Stimulated activated naive CD8-positive, alpha-beta T cell treated with anti-CD3 and anti-CD28 coated beads, Interleukin-15, Interleukin-2, amounts not matched to agents 100 ng/mL and 50 ng/mL, for 24 hours (primary cell): ENCODE measurements at regions not wholly inside any gene's neighbourhood (a gene's known extent, or its start where the extent isn't known, plus 50 kb on each side); places are given as distances from the start of the nearest gene placed in this dataset.
"Not testable (repeated sequence)": the region's sequence is repeated elsewhere in the genome, so short reads cannot be mapped to it uniquely, and the experiment has no call there.

Source experiments
- H3K27ac Mint-ChIP-seq: one replicate; pipeline ENCODE4 v1.8.0; 2021; ENCODE audit warnings: mild to moderate bottlenecking, mixed read lengths
- H3K27me3 Mint-ChIP-seq: one replicate; pipeline ENCODE4 v1.8.0; 2021; ENCODE audit warnings: mixed read lengths
- H3K36me3 Mint-ChIP-seq: one replicate; pipeline ENCODE4 v1.8.0; 2021; ENCODE audit warnings: low read depth, mixed read lengths
- H3K4me1 Mint-ChIP-seq: one replicate; pipeline ENCODE4 v1.8.0; 2021; ENCODE audit warnings: low read depth, mixed read lengths
- H3K4me3 Mint-ChIP-seq: one replicate; pipeline ENCODE4 v1.8.0; 2021; ENCODE audit warnings: mild to moderate bottlenecking, mixed read lengths
- H3K9me3 Mint-ChIP-seq: one replicate; pipeline ENCODE4 v1.8.0; 2021; ENCODE audit warnings: mixed read lengths

DNA sequence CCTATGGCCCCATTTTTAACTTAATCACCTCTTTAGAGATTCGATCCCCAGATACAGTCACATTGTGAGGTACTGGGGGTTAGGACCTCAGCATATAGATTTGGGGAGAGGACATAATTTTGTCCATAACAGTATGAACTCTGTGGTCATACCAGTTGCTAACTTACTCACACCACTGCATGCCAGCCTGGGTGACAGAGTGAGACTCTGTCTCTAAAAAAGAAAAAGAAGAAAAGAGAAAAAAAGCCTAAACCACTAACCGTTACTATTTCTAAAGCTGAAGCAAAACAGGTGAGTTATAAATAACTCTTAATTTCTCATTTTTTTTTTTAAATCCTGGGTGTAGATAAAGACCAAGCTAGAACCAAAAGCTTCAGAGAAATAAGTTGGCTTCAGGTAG, 155.1 kb upstream of the AUTS2 start:
- H3K27me3 Mint-ChIP-seq: no peaks in the 10 kb centered on the region
- H3K4me1 Mint-ChIP-seq: no peaks in the 10 kb centered on the region
- H3K36me3 Mint-ChIP-seq: no peaks in the 10 kb centered on the region
- H3K27ac Mint-ChIP-seq: no peak overlapping the region
- peaks cover 19% of the 10 kb centered on the region for H3K9me3 Mint-ChIP-seq
- H3K4me3 Mint-ChIP-seq: no peak overlapping the region

DNA sequence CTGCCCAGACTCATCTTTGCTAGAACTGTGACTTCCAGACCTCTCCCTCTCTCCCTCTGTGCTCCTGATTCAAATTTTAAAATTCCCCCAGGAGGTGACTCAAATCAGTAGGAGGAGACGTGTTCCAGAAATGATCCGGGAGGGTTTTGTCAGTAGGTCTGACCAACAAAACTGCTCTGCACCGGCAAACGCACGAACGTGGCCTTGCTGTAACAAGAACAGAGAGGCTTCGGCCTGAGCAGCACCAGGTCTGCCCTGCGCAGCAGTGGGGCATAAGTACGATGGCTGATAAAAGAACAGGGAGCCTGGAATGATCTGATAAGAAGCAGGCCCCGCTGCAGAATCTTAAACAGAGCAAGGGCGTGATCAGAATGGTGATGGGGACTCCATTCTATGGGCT, 152.7 kb upstream of the AUTS2 start:
- Mint-ChIP-seq H3K4me1 (no peaks in the 10 kb centered on the region), H3K36me3 (no peaks in the 10 kb centered on the region), H3K27me3 (no peaks in the 10 kb centered on the region), H3K9me3 (peaks cover 8% of the 10 kb centered on the region), H3K4me3 (no peak overlapping the region), H3K27ac (no peak overlapping the region)

- H3K27ac Mint-ChIP-seq, H3K9me3 Mint-ChIP-seq, H3K36me3 Mint-ChIP-seq, H3K27me3 Mint-ChIP-seq, H3K4me1 Mint-ChIP-seq, H3K4me3 Mint-ChIP-seq: not testable (repeated sequence)
These were observed 152.1 kb upstream of the AUTS2 start for GRCh38 chr7:69446213-69446612.

GRCh38 chr7:69448071-69448470, 150.2 kb upstream of the AUTS2 start:
- Mint-ChIP-seq H3K9me3 (no peaks in the 10 kb centered on the region), H3K36me3 (no peaks in the 10 kb centered on the region), H3K27ac (no peak overlapping the region), H3K4me1 (no peaks in the 10 kb centered on the region), H3K4me3 (no peak overlapping the region), H3K27me3 (no peaks in the 10 kb centered on the region)

- no peaks in the 10 kb centered on the region for H3K4me1 Mint-ChIP-seq
- H3K27me3 Mint-ChIP-seq: no peaks in the 10 kb centered on the region
- H3K36me3 Mint-ChIP-seq: no peaks in the 10 kb centered on the region
- no peak overlapping the region for H3K27ac Mint-ChIP-seq
- no peak overlapping the region for H3K4me3 Mint-ChIP-seq
- no peaks in the 10 kb centered on the region for H3K9me3 Mint-ChIP-seq
These were observed 147.8 kb upstream of the AUTS2 start for GRCh38 chr7:69450456-69450855.

- Mint-ChIP-seq H3K27me3 (no peaks in the 10 kb centered on the region), H3K4me3 (no peak overlapping the region), H3K4me1 (no peaks in the 10 kb centered on the region), H3K27ac (no peak overlapping the region), H3K9me3 (no peaks in the 10 kb centered on the region), H3K36me3 (no peaks in the 10 kb centered on the region)
These were observed 146.6 kb upstream of the AUTS2 start for GRCh38 chr7:69451715-69452114.

DNA sequence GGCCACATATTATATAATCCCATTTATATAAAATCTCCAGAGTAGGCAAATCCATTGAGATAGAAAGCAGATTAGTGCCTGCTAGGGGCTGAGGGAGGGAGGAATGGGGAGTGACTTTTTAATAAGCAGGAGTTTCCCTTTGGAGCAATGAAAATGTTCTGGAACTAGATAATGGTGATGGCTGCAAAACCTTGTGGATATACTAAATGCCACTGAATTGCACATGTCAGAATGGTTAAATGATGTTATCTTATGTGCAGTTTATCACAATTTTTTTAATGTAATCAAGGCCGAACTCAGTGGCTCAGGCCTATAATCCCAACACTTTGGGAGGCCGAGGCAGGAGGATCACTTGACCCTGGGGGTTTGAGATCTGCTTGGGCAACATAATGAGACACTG, 145.5 kb upstream of the AUTS2 start:
- no peaks in the 10 kb centered on the region for H3K9me3 Mint-ChIP-seq
- no peak overlapping the region for H3K4me3 Mint-ChIP-seq
- no peaks in the 10 kb centered on the region for H3K27me3 Mint-ChIP-seq
- no peaks in the 10 kb centered on the region for H3K4me1 Mint-ChIP-seq
- no peak overlapping the region for H3K27ac Mint-ChIP-seq
- H3K36me3 Mint-ChIP-seq: no peaks in the 10 kb centered on the region

DNA sequence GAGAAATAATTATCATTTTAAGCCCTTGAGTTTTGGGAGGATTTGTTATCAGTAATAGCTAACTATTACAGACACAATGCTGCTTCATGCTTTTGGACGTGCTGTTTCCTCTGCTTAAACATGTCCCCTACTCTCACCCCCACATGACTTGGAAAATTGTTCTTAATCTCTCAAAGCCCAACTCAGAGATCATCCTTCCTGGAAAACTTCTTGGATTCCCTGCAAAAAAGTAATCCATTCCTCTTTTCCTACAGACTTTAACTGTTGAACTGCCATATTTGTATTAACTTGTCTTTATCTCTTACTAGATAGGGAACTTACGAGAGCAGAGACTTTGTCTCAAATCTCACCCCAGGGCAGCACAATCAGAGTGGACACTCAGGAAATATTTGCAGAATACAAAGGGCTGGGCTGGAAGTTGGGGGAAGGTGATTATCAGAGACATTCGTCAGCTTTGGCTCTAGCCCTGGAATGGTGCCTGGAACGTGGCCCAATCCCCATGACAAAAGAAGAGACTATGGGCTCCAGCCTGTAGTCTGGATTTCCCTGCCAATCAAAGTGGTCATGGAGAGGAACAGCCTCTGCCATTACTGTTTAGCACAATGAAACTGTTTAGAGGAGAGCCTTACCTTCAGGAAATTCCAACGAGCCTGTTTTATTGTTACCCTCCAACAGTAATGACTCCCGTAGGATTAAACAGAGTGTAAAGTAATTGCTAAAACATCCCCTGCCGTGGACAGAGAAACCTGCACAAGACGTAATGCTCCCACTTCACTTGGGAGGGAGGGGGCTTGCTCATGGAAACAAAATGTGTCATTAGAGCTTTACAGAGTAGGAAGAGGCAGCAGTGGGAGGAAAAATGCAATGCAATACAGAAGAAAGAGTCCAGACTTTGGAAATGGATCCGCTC, 140.4 kb upstream of the AUTS2 start:
- Mint-ChIP-seq H3K27me3 (no peaks in the 10 kb centered on the region), H3K4me1 (no peaks in the 10 kb centered on the region), H3K9me3 (no peaks in the 10 kb centered on the region), H3K36me3 (no peaks in the 10 kb centered on the region), H3K4me3 (no peak overlapping the region), H3K27ac (no peak overlapping the region)

DNA sequence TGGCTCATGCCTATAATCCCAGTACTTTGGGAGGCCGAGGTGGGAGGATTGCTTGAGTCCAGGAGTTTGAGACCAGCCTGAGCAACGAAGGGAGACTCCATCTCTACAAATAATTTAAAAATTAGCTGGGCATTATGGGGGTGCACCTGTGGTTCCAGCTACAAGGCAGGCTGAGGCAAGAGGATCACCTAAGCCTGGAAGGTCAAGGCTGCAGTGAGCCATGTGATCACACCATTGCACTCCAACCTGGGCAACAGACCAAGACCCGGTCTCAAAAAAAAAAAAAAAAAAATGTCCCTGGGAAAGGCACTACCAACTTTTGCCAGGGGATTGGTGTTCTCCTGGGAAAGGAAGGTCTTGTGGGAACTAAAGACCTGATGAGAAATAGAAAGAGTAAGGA, 134.2 kb upstream of the AUTS2 start:
- Mint-ChIP-seq H3K9me3 (peaks cover 13% of the 10 kb centered on the region), H3K27me3 (no peaks in the 10 kb centered on the region), H3K4me1 (no peaks in the 10 kb centered on the region), H3K27ac (no peak overlapping the region), H3K4me3 (no peak overlapping the region), H3K36me3 (no peaks in the 10 kb centered on the region)

GRCh38 chr7:69465262-69465661, 133.0 kb upstream of the AUTS2 start:
- H3K9me3 Mint-ChIP-seq: peaks cover 22% of the 10 kb centered on the region

DNA sequence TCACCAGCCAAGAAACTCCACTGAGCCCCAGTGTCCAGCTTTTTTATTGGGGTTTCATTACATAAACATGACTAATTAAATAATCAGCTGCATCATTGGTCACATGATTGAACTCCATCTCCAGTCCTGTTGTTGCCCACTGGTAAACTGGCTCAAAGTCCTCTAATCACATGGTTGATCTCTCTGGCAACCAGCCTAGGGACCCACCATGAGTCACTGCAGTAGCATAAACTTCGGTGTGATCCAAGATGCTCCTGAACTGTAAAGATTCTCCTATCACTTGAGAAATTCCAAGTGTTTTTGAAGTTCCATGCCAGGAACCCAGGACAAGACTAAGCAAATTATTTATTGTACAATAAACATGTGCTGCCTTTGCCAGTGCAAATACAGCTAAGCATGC, 130.4 kb upstream of the AUTS2 start:
- Mint-ChIP-seq H3K4me1 (no peaks in the 10 kb centered on the region), H3K27me3 (no peaks in the 10 kb centered on the region), H3K9me3 (peaks cover 26% of the 10 kb centered on the region), H3K4me3 (no peak overlapping the region), H3K27ac (no peak overlapping the region), H3K36me3 (no peaks in the 10 kb centered on the region)

More at GRCh38 chr7:69465262-69465661, 133.0 kb upstream of the AUTS2 start:
- Mint-ChIP-seq H3K4me1 (no peaks in the 10 kb centered on the region), H3K27ac (no peak overlapping the region), H3K27me3 (no peaks in the 10 kb centered on the region), H3K4me3 (no peak overlapping the region), H3K36me3 (no peaks in the 10 kb centered on the region)

- H3K4me1 Mint-ChIP-seq: no peaks in the 10 kb centered on the region
- H3K27me3 Mint-ChIP-seq: no peaks in the 10 kb centered on the region
- no peak overlapping the region for H3K27ac Mint-ChIP-seq
- H3K36me3 Mint-ChIP-seq: no peaks in the 10 kb centered on the region
- no peak overlapping the region for H3K4me3 Mint-ChIP-seq
- peaks cover 4% of the 10 kb centered on the region for H3K9me3 Mint-ChIP-seq
These were observed 121.9 kb upstream of the AUTS2 start for GRCh38 chr7:69476416-69476815.

DNA sequence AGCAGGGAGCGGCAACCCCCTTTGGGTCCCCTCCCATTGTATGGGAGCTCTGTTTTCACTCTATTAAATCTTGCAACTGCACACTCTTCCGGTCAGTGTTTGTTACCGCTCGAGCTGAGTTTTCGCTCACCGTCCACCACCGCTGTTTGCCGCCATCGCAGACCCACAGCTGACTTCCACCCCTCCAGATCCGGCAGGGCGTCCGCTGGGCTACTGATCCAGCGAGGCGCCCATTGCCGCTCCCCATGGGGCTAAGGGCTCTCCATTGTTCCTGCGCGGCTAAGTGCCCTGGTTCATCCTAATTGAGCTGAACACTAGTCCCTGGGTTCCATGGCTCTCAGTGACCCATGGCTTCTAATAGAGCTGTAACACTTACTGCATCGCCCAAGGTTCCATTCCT, 115.6 kb upstream of the AUTS2 start:
- no peak overlapping the region for H3K27ac Mint-ChIP-seq

GRCh38 chr7:69489533-69489932, 108.7 kb upstream of the AUTS2 start:
- H3K27me3 Mint-ChIP-seq: no peaks in the 10 kb centered on the region
- no peak overlapping the region for H3K4me3 Mint-ChIP-seq
- H3K27ac Mint-ChIP-seq: no peak overlapping the region
- no peaks in the 10 kb centered on the region for H3K36me3 Mint-ChIP-seq
- no peaks in the 10 kb centered on the region for H3K9me3 Mint-ChIP-seq
- H3K4me1 Mint-ChIP-seq: no peaks in the 10 kb centered on the region

More for the DNA sequence above, 115.6 kb upstream of the AUTS2 start:
- no peaks in the 10 kb centered on the region for H3K9me3 Mint-ChIP-seq
- H3K4me1 Mint-ChIP-seq: no peaks in the 10 kb centered on the region
- H3K36me3 Mint-ChIP-seq: no peaks in the 10 kb centered on the region
- H3K27me3 Mint-ChIP-seq: no peaks in the 10 kb centered on the region
- no peak overlapping the region for H3K4me3 Mint-ChIP-seq

DNA sequence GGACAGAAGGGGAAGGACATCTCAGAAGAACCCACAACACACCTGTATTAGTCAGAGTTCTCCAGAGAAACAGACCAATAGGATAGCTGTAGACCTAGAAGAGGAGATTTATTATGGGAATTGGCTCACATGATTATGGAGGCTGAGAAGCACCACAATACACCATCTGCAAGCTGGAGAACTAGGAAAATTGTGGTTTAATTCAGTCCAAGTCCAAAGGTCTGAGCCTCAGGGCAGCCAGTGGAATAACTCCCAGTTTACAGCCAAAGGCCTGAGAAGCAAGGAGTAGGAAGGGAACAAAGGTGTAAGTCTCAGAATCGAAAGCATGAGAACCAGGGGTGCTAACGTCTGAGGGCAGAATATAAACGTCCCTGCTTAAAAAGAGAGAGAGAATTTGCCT, 99.6 kb upstream of the AUTS2 start:
- H3K27me3 Mint-ChIP-seq: no peaks in the 10 kb centered on the region
- H3K4me1 Mint-ChIP-seq: no peaks in the 10 kb centered on the region
- no peaks in the 10 kb centered on the region for H3K36me3 Mint-ChIP-seq
- peaks cover 11% of the 10 kb centered on the region for H3K9me3 Mint-ChIP-seq
- no peak overlapping the region for H3K4me3 Mint-ChIP-seq
- H3K27ac Mint-ChIP-seq: no peak overlapping the region

- H3K36me3 Mint-ChIP-seq: no peaks in the 10 kb centered on the region
- H3K27ac Mint-ChIP-seq: no peak overlapping the region
- H3K4me1 Mint-ChIP-seq: no peaks in the 10 kb centered on the region
- peaks cover 11% of the 10 kb centered on the region for H3K9me3 Mint-ChIP-seq
- no peak overlapping the region for H3K4me3 Mint-ChIP-seq
- no peaks in the 10 kb centered on the region for H3K27me3 Mint-ChIP-seq
These were observed 95.9 kb upstream of the AUTS2 start for GRCh38 chr7:69502358-69502757.
